ENCODE measurements at regions not wholly inside any gene's neighbourhood (a gene's known extent, or its start where the extent isn't known, plus 50 kb on each side); places are given as distances from the start of the nearest gene placed in this dataset.

- H3K9me3 ChIP-seq (ENCODE audit: control insufficient read depth in 4 of 4, low read length in 3 of 4): no peaks in the 10 kb centered on the region
- no peak overlapping the region for H3K9ac ChIP-seq (ENCODE audit: low read depth in 1 of 2, low read length in 2 of 2)
- 88% methylated on average over 8 of the region's 8 CpGs for WGBS
- TF ChIP-seq REST (IDR thresholded peaks at IDR 0.05) (no peak), RAD21 (IDR thresholded peaks at IDR 0.05) (no peak), EGR1 (IDR thresholded peaks at IDR 0.05; ENCODE audit: low read depth in 2 of 2) (no peak), HNF4A (conservative IDR thresholded peaks at IDR 0.05) (no peak), HNF4G (IDR thresholded peaks at IDR 0.05) (no peak), NR2F2 (IDR thresholded peaks at IDR 0.05) (no peak), ZBTB33 (IDR thresholded peaks at IDR 0.05) (no peak), YY1 (IDR thresholded peaks at IDR 0.05) (no peak), ATF3 (IDR thresholded peaks at IDR 0.05) (no peak), TAF1 (conservative IDR thresholded peaks at IDR 0.05) (no peak)
- no peak for DNase-seq (ENCODE audit: low spot score)
- no peak overlapping the region for H3K27ac ChIP-seq (ENCODE audit: low read depth in 1 of 2, low read length in 2 of 2)
- no peaks in the 10 kb centered on the region for H3K4me1 ChIP-seq (ENCODE audit: control insufficient read depth in 4 of 4, insufficient read depth in 4 of 4, low read length in 3 of 4)
- H3K36me3 ChIP-seq (ENCODE audit: control insufficient read depth in 4 of 4, insufficient read depth in 3 of 4, low read depth in 1 of 4, low read length in 3 of 4): no peaks in the 10 kb centered on the region
- H3K4me3 ChIP-seq (ENCODE audit: low read depth in 1 of 3, low read length in 3 of 3): no peak overlapping the region
- no peaks in the 10 kb centered on the region for H3K27me3 ChIP-seq (ENCODE audit: control insufficient read depth in 4 of 4, insufficient read depth in 4 of 4, low read length in 3 of 4)
Observed at GRCh38 chr11:116200564-116200963, 572.2 kb downstream of the BUD13 start.

- Histone ChIP-seq H3K9me3 (ENCODE audit: control insufficient read depth in 4 of 4, low read length in 3 of 4) (no peaks in the 10 kb centered on the region), H3K27ac (ENCODE audit: low read depth in 1 of 2, low read length in 2 of 2) (no peak overlapping the region), H3K4me1 (ENCODE audit: control insufficient read depth in 4 of 4, insufficient read depth in 4 of 4, low read length in 3 of 4) (no peaks in the 10 kb centered on the region), H3K27me3 (ENCODE audit: control insufficient read depth in 4 of 4, insufficient read depth in 4 of 4, low read length in 3 of 4) (no peaks in the 10 kb centered on the region), H3K36me3 (ENCODE audit: control insufficient read depth in 4 of 4, insufficient read depth in 3 of 4, low read depth in 1 of 4, low read length in 3 of 4) (no peaks in the 10 kb centered on the region), H3K4me3 (ENCODE audit: low read depth in 1 of 3, low read length in 3 of 3) (no peak overlapping the region), H3K9ac (ENCODE audit: low read depth in 1 of 2, low read length in 2 of 2) (no peak overlapping the region)
- TF ChIP-seq RAD21 (IDR thresholded peaks at IDR 0.05) (no peak), HNF4A (conservative IDR thresholded peaks at IDR 0.05) (no peak), HNF4G (IDR thresholded peaks at IDR 0.05) (no peak), FOXA2 (IDR thresholded peaks at IDR 0.05) (no peak), FOXA1 (IDR thresholded peaks at IDR 0.05) (no peak), TAF1 (conservative IDR thresholded peaks at IDR 0.05) (no peak), ATF3 (IDR thresholded peaks at IDR 0.05) (no peak), ZBTB33 (IDR thresholded peaks at IDR 0.05) (no peak), GABPA (IDR thresholded peaks at IDR 0.05 in 1 of 2, conservative IDR thresholded peaks at IDR 0.05 in 1 of 2) (no peak), NR2F2 (IDR thresholded peaks at IDR 0.05) (no peak), REST (IDR thresholded peaks at IDR 0.05) (no peak), YY1 (IDR thresholded peaks at IDR 0.05) (no peak)
- 58% methylated on average over 10 of the region's 10 CpGs for WGBS
- no peak for DNase-seq (ENCODE audit: low spot score)
Observed at GRCh38 chr11:116199182-116199581, 573.6 kb downstream of the BUD13 start.
